ENCODE measurements at regions not wholly inside any gene's neighbourhood (a gene's known extent, or its start where the extent isn't known, plus 50 kb on each side); places are given as distances from the start of the nearest gene placed in this dataset.

DNA sequence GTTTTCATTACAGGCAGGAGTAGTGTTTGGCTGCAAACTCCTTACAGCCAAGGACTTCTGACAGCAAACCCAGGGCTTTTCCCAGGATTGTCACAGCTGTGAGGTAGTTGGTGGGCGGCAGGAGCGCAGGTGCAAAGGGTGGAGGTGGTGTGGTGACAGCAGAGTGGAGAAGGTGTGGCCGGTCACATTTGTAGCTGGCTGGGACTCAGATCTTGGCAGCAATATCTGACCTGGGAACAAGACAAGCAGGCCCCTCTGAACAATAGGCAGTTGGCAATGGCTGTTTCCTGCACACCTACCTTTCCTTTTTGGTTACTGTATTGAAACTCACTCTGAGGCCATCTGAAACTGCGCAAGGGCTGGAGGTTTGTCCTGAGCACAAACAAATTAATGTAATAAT lies 327.3 kb downstream of the COG6 start:
- WGBS (ENCODE audit: insufficient coverage, insufficient replicate concordance, low lambda C conversion rate, missing lambda C conversion rate) = 73% methylated on average over 4 of the region's 4 CpGs
- H4K20me1 ChIP-seq (ENCODE audit: control insufficient read depth, insufficient read depth) = no peaks in the 10 kb centered on the region
- no peak overlapping the region for H3K4me2 ChIP-seq (ENCODE audit: control insufficient read depth, insufficient read depth)
- H2AFZ ChIP-seq (ENCODE audit: control insufficient read depth, low read depth, low read length) = no peak overlapping the region
- H3K79me2 ChIP-seq (ENCODE audit: control insufficient read depth, insufficient read depth, low read length) = no peaks in the 10 kb centered on the region
- ChIA-PET CTCF (no interaction called here), RAD21 (ENCODE audit: unreplicated experiment) (no interaction called here), POLR2A (no interaction called here), SMC1A (ENCODE audit: uncharacterized antibody, unreplicated experiment) (no interaction called here)
- TF ChIP-seq ZNF687 (IDR thresholded peaks at IDR 0.05) (no peak), DPF2 (IDR thresholded peaks at IDR 0.05) (no peak), TCF12 (IDR thresholded peaks at IDR 0.05; ENCODE audit: low read depth, low read length) (no peak), MTA3 (IDR thresholded peaks at IDR 0.05; ENCODE audit: borderline replicate concordance, low read length) (no peak), YY1 (IDR thresholded peaks at IDR 0.05; ENCODE audit: low read depth, low read length) (no peak), SIX5 (IDR thresholded peaks at IDR 0.05; ENCODE audit: low read depth, low read length, severe bottlenecking) (no peak)
- TF ChIP-seq, protein P1, sequence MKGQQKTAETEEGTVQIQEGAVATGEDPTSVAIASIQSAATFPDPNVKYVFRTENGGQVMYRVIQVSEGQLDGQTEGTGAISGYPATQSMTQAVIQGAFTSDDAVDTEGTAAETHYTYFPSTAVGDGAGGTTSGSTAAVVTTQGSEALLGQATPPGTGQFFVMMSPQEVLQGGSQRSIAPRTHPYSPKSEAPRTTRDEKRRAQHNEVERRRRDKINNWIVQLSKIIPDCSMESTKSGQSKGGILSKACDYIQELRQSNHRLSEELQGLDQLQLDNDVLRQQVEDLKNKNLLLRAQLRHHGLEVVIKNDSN (IDR thresholded peaks at IDR 0.05; ENCODE audit: borderline replicate concordance, extremely low read length, insufficient read depth, low read depth, low read length) = no peak
- H3K4me1 ChIP-seq (ENCODE audit: control insufficient read depth, insufficient read depth, low read length) = no peaks in the 10 kb centered on the region
- FAIRE-seq (no peak), DNase-seq (ENCODE audit: low read depth, low spot score) (no peak), ATAC-seq (no peak)
- no peak overlapping the region for H3K4me3 ChIP-seq
- intact Hi-C loops (cut with micrococcal nuclease; ENCODE audit: unreplicated experiment) = no loop called here
- H3K9ac ChIP-seq (ENCODE audit: control insufficient read depth, insufficient read depth, low read length) = no peak overlapping the region
- BruUV-seq (replicated peaks) = no TSS peak
- H3K36me3 ChIP-seq (ENCODE audit: control insufficient read depth in 2 of 2, insufficient read depth in 2 of 2, low read length in 1 of 2) = no peaks in the 10 kb centered on the region
- no peak overlapping the region for H3K27ac ChIP-seq (ENCODE audit: control insufficient read depth, insufficient read depth)
- H3K9me3 ChIP-seq (replicated peaks; ENCODE audit: control insufficient read depth, insufficient read depth, low read length) = no peaks in the 10 kb centered on the region
- in situ Hi-C loops (cut with MboI) = no loop called here
- no peaks in the 10 kb centered on the region for H3K27me3 ChIP-seq (replicated peaks in 1 of 2; ENCODE audit: control insufficient read depth in 2 of 2, insufficient read depth in 2 of 2, low read length in 1 of 2)
